ENCODE measurements at regions not wholly inside any gene's neighbourhood (a gene's known extent, or its start where the extent isn't known, plus 50 kb on each side); places are given as distances from the start of the nearest gene placed in this dataset.

DNA sequence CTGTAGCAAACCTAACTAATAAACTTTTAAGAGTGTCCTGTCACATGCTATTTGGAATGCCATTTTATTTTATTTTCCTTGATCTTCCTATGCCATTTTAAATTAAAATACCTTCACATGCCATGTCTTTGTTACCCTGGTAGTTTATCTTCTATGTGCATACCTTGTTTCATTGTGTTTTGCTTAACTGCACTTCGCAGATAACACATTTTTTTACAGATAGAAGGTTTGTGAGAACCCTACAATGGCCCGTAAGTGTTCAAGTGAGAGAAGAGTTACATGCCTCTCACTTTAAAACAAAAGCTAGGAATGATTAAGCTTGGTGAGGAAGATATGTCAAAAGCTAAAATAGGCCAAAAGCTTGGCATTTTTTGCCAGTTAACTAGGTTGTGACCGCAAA, 744.1 kb downstream of the STIM2 start:
- Histone ChIP-seq H3K9me3 (ENCODE audit: control insufficient read depth in 1 of 2, low read length in 2 of 2) (no peaks in the 10 kb centered on the region), H3K27ac (ENCODE audit: low read length) (no peak overlapping the region), H3K36me3 (ENCODE audit: control insufficient read depth in 1 of 2, insufficient read depth in 2 of 2, low read length in 2 of 2) (no peaks in the 10 kb centered on the region), H3K27me3 (ENCODE audit: low read depth, low read length) (no peaks in the 10 kb centered on the region), H3K4me1 (ENCODE audit: control insufficient read depth in 1 of 2, insufficient read depth in 2 of 2, low read length in 2 of 2) (no peaks in the 10 kb centered on the region), H3K4me3 (ENCODE audit: low read depth in 1 of 2, low read length in 2 of 2) (no peak overlapping the region)

DNA sequence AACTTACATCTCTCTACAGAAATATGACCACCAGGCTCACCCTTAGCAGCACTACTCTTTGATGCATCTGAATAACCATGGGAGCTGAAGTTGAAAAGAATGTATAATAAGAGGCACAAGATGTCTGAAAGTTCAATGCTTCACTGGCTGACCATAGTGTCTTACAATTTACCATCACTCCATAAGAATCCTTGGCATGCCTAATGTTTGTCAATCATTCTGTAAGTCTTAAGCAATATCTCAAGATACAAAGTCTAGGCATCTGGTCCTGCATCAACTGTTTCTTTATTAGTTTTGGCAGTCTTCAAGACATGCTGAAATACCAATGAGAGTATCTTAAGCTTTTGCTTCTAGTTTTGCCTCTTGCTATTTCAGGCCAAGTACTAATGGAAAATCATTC, 755.5 kb downstream of the STIM2 start:
- no peaks in the 10 kb centered on the region for H3K9me3 ChIP-seq (ENCODE audit: control insufficient read depth in 1 of 2, low read length in 2 of 2)
- H3K36me3 ChIP-seq (ENCODE audit: control insufficient read depth in 1 of 2, insufficient read depth in 2 of 2, low read length in 2 of 2), result no peaks in the 10 kb centered on the region
- H3K27ac ChIP-seq (ENCODE audit: low read length), result no peak overlapping the region
- no peak overlapping the region for H3K4me3 ChIP-seq (ENCODE audit: low read depth in 1 of 2, low read length in 2 of 2)
- H3K4me1 ChIP-seq (ENCODE audit: control insufficient read depth in 1 of 2, insufficient read depth in 2 of 2, low read length in 2 of 2), result no peaks in the 10 kb centered on the region
- H3K27me3 ChIP-seq (ENCODE audit: low read depth, low read length), result no peaks in the 10 kb centered on the region

DNA sequence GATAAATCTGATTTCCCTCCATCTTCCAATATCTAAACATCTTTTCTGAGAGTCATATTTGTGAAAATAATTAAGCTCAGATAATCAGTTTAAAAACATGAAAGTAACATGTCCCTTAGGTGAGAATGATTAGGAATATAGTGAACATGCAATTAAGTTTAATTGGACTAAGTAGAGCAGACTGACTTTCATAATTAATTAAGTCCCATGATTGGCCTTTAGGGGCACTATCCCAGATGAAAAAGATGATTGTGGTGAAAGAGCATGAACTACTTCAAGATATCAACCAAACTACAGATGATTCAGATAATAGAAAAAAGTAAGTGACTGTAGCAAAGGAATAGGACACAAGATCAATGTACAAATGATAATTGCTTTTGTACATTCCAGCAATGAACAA, 758.8 kb downstream of the STIM2 start:
- H3K27me3 ChIP-seq (ENCODE audit: low read depth, low read length), result no peaks in the 10 kb centered on the region
- no peak overlapping the region for H3K27ac ChIP-seq (ENCODE audit: low read length)
- no peak overlapping the region for H3K4me3 ChIP-seq (ENCODE audit: low read depth in 1 of 2, low read length in 2 of 2)
- H3K4me1 ChIP-seq (ENCODE audit: control insufficient read depth in 1 of 2, insufficient read depth in 2 of 2, low read length in 2 of 2), result no peaks in the 10 kb centered on the region
- H3K9me3 ChIP-seq (ENCODE audit: control insufficient read depth in 1 of 2, low read length in 2 of 2), result no peaks in the 10 kb centered on the region
- H3K36me3 ChIP-seq (ENCODE audit: control insufficient read depth in 1 of 2, insufficient read depth in 2 of 2, low read length in 2 of 2), result no peaks in the 10 kb centered on the region

DNA sequence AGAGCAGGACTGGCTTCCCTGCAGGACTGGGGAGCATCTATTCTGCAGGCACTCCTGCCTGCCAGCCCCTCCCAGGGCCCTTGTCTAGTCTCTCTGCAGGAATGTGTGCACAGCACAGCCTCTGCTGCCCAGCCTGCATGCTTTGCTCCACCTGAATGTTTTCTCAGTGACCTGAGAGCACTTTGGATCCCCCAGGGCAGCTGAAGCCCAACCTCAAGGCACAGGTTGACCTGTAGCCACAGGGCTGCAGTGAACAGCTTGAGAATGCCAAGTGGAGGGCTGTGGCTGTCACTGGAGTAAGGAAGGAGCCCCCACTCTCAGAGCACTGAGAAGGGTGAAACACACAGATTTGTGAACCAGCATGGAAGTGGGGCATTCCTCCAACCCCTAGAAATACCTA, 760.2 kb downstream of the STIM2 start:
- no peaks in the 10 kb centered on the region for H3K27me3 ChIP-seq (ENCODE audit: low read depth, low read length)
- no peaks in the 10 kb centered on the region for H3K36me3 ChIP-seq (ENCODE audit: control insufficient read depth in 1 of 2, insufficient read depth in 2 of 2, low read length in 2 of 2)

DNA sequence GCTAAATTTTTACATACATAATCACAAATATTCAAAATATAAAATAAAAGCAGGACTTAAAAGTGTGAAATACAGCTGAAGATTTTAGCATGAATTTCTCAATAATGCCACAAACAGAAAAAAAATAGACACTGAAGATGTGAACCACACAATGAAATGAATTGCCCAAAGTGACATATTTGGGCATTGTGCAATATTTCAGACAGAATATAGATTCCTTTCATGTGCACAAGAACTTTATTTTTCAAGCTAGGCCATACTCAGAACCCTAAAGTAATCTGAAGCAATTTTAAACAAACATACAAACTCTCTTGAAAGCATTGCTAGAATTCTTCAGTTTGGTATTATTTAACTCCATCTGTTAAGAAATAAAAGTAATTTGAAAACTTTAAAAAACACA, 764.1 kb downstream of the STIM2 start:
- no peak overlapping the region for H3K4me3 ChIP-seq (ENCODE audit: low read depth in 1 of 2, low read length in 2 of 2)
- no peak overlapping the region for H3K27ac ChIP-seq (ENCODE audit: low read length)
- H3K36me3 ChIP-seq (ENCODE audit: control insufficient read depth in 1 of 2, insufficient read depth in 2 of 2, low read length in 2 of 2), result no peaks in the 10 kb centered on the region

More for the DNA sequence above, 760.2 kb downstream of the STIM2 start:
- Histone ChIP-seq H3K4me1 (ENCODE audit: control insufficient read depth in 1 of 2, insufficient read depth in 2 of 2, low read length in 2 of 2) (no peaks in the 10 kb centered on the region), H3K4me3 (ENCODE audit: low read depth in 1 of 2, low read length in 2 of 2) (no peak overlapping the region), H3K27ac (ENCODE audit: low read length) (no peak overlapping the region), H3K9me3 (ENCODE audit: control insufficient read depth in 1 of 2, low read length in 2 of 2) (no peaks in the 10 kb centered on the region)

DNA sequence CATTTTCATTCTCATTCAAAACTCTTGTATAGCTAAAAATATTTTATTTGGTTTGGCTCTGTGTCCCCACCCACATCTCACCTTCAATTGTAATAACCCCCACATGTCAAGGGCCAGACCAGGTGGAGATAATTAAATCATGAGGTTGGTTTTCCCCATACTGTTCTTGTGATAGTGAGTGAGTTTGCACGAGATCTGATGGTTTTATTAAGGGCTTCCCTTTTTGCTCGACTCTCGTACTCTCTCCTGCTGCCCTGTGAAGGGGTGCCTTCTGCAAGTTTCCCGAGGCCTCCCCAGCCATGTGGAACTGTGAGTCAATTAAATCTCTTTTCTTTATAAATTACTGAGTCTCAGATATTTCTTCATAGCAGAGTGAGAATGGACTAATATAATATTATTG, 768.0 kb downstream of the STIM2 start:
- no peak overlapping the region for H3K27ac ChIP-seq (ENCODE audit: low read length)
- no peaks in the 10 kb centered on the region for H3K36me3 ChIP-seq (ENCODE audit: control insufficient read depth in 1 of 2, insufficient read depth in 2 of 2, low read length in 2 of 2)
- no peaks in the 10 kb centered on the region for H3K9me3 ChIP-seq (ENCODE audit: control insufficient read depth in 1 of 2, low read length in 2 of 2)
- no peaks in the 10 kb centered on the region for H3K4me1 ChIP-seq (ENCODE audit: control insufficient read depth in 1 of 2, insufficient read depth in 2 of 2, low read length in 2 of 2)
- no peaks in the 10 kb centered on the region for H3K27me3 ChIP-seq (ENCODE audit: low read depth, low read length)
- H3K4me3 ChIP-seq (ENCODE audit: low read depth in 1 of 2, low read length in 2 of 2), result no peak overlapping the region

More for the DNA sequence above, 764.1 kb downstream of the STIM2 start:
- Histone ChIP-seq H3K4me1 (ENCODE audit: control insufficient read depth in 1 of 2, insufficient read depth in 2 of 2, low read length in 2 of 2) (no peaks in the 10 kb centered on the region), H3K9me3 (ENCODE audit: control insufficient read depth in 1 of 2, low read length in 2 of 2) (no peaks in the 10 kb centered on the region), H3K27me3 (ENCODE audit: low read depth, low read length) (no peaks in the 10 kb centered on the region)

DNA sequence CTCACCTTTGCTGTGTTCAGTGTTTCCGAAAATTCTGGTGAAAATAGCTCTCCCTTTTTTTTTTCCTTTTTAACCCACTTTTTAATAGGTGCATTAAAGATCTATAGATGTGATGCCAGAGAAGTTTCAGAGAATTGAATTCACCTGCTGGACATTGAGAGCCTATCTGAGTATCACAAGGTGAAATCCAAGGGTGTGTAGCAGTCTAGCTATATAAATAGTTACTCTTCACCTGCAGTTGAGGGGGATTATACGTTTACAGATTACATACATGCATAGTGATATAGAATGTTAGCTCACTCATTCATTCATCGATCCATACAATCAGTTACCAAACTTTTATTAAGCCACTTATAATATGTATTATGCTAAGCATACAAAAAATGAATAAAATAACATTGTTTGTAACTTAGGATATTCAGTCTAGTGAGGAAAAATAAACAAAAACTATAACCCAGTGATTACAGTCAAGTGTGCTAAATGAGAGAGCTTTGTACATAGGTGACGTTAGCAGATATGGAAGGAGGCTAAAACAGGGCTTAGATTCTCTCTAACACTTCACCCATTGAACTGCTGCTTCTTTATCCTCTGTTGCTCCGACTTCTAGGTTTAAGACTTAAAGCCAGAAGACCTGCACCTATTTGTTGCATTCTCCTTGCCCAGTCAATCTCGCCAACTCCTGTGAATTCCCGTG, 769.0 kb downstream of the STIM2 start:
- no peak overlapping the region for H3K4me3 ChIP-seq (ENCODE audit: low read depth in 1 of 2, low read length in 2 of 2)
- no peaks in the 10 kb centered on the region for H3K9me3 ChIP-seq (ENCODE audit: control insufficient read depth in 1 of 2, low read length in 2 of 2)
- no peaks in the 10 kb centered on the region for H3K27me3 ChIP-seq (ENCODE audit: low read depth, low read length)
- H3K27ac ChIP-seq (ENCODE audit: low read length), result no peak overlapping the region
- no peaks in the 10 kb centered on the region for H3K4me1 ChIP-seq (ENCODE audit: control insufficient read depth in 1 of 2, insufficient read depth in 2 of 2, low read length in 2 of 2)
- H3K36me3 ChIP-seq (ENCODE audit: control insufficient read depth in 1 of 2, insufficient read depth in 2 of 2, low read length in 2 of 2), result no peaks in the 10 kb centered on the region

DNA sequence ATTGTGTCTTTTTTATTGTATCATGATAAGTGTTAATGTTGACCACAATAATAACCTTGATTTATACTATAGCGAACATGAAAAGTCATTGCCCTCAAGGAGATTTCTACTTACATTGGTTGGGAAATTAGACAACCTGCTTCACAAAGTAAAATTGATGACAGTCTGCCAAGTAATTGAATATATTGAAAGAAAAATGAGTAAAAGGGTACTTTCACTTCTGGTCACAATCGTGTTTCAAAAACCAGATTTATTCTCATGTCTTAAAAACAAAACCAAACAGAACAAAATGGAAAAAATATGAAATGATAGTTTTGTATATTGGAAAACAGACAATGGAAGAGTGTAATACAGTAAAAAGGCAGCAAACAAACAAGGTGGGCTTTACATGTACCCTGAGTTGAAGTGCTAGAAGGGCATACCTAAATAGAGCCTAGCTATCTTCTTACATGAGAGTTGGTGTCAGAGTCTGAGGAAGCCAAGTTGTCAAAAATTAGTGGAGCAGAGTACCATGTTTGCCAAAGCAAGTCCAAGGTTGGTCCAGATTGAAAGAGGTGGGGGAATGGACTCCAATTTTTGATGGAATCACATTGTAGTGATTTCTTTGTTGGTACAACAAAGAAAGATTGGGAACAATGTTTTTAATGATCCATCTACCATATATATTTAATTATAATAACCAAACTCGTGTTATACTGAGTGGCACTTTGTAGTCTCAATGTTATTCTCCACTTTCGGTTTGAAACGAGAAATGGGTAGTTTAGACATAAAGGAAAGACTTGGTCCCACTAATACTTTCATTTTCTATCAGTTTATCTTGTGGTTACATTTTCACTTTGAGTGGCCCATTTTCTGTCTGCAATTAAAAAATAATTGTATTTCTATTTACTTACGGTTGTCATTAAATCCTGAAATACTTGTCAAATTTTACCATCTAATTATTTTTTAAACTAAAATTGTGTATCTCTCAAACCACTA, 775.6 kb downstream of the STIM2 start:
- H3K4me3 ChIP-seq (ENCODE audit: low read depth in 1 of 2, low read length in 2 of 2), result no peak overlapping the region
- H3K27ac ChIP-seq (ENCODE audit: low read length), result no peak overlapping the region
- H3K9me3 ChIP-seq (ENCODE audit: control insufficient read depth in 1 of 2, low read length in 2 of 2), result no peaks in the 10 kb centered on the region
- no peaks in the 10 kb centered on the region for H3K27me3 ChIP-seq (ENCODE audit: low read depth, low read length)
- H3K4me1 ChIP-seq (ENCODE audit: control insufficient read depth in 1 of 2, insufficient read depth in 2 of 2, low read length in 2 of 2), result no peaks in the 10 kb centered on the region
- no peaks in the 10 kb centered on the region for H3K36me3 ChIP-seq (ENCODE audit: control insufficient read depth in 1 of 2, insufficient read depth in 2 of 2, low read length in 2 of 2)

DNA sequence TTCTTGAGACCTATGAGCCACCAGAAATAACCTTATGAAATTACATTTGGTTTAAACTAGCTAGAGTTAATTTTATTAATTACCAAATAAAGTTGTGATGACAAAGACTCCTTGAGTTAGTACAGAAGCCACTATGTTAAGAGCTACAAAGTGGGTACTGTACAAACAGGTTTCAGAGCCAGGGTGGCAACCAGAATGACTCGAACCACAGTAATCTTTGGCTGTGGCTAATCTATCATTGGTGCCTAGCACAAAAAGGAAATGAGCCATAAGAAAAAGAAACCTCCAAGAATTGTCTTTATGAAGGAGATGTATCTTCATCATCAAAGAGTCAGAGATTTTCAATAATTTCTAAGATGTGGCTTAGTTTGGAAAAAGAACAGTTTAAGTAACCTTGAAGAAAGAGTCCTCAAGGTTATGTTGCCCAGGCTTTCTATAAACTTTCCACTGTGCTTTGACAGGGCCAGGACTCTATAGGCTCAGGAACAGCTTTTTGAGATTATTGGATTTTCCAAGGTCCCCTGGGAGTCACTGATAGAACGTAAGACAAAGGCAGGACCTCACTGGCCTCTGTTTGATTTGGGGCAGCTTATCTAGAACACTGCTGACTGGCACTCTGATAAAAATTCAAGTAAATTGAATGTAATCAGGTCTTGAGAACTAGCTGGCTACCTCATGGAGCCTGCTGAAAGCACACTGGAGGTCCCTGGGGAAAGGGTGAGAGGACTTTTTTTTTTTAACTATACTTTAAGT, 777.7 kb downstream of the STIM2 start:
- Histone ChIP-seq H3K4me3 (ENCODE audit: low read depth in 1 of 2, low read length in 2 of 2) (no peak overlapping the region), H3K27ac (ENCODE audit: low read length) (no peak overlapping the region), H3K4me1 (ENCODE audit: control insufficient read depth in 1 of 2, insufficient read depth in 2 of 2, low read length in 2 of 2) (no peaks in the 10 kb centered on the region), H3K36me3 (ENCODE audit: control insufficient read depth in 1 of 2, insufficient read depth in 2 of 2, low read length in 2 of 2) (no peaks in the 10 kb centered on the region), H3K27me3 (ENCODE audit: low read depth, low read length) (no peaks in the 10 kb centered on the region), H3K9me3 (ENCODE audit: control insufficient read depth in 1 of 2, low read length in 2 of 2) (no peaks in the 10 kb centered on the region)

DNA sequence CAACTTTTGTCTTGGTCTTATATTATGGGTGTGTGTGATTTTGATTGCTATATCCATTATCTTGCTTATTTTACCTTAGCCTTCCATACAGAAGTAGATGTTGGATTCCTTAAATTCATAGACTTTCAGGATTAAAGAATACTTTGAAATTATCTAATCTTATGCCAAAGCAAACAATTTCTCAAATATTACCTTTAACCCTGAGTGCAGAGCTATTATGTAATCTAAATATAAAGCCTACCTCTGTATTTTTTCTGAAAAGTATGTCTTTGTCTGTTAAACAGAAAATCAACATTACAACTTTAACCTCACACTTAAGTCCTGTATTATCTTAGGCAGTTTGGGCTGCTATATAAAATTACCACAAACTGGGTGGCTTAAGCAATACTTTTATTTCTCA, 782.5 kb downstream of the STIM2 start:
- no peaks in the 10 kb centered on the region for H3K27me3 ChIP-seq (ENCODE audit: low read depth, low read length)
- H3K9me3 ChIP-seq (ENCODE audit: control insufficient read depth in 1 of 2, low read length in 2 of 2), result no peaks in the 10 kb centered on the region
- H3K36me3 ChIP-seq (ENCODE audit: control insufficient read depth in 1 of 2, insufficient read depth in 2 of 2, low read length in 2 of 2), result no peaks in the 10 kb centered on the region
- no peaks in the 10 kb centered on the region for H3K4me1 ChIP-seq (ENCODE audit: control insufficient read depth in 1 of 2, insufficient read depth in 2 of 2, low read length in 2 of 2)
- H3K27ac ChIP-seq (ENCODE audit: low read length), result no peak overlapping the region
- H3K4me3 ChIP-seq (ENCODE audit: low read depth in 1 of 2, low read length in 2 of 2), result no peak overlapping the region

DNA sequence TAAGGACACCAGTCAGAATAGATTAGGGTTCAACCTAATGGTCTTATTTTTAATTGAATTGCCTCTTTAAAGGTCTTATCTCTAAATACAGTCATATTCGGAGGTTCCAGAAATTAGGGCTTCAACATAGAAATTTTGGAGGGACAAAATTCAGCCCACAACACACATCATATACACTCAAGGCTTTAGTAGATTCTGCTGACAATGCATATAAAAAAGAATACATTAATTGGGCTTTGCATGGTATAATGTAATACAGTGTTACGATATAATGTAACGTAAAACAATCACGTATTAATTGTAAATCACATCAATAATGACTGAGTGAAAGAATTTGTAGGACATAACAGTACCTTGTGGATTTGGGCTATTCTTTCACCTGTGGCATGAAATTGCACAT, 787.8 kb downstream of the STIM2 start:
- Histone ChIP-seq H3K36me3 (ENCODE audit: control insufficient read depth in 1 of 2, insufficient read depth in 2 of 2, low read length in 2 of 2) (no peaks in the 10 kb centered on the region), H3K9me3 (ENCODE audit: control insufficient read depth in 1 of 2, low read length in 2 of 2) (no peaks in the 10 kb centered on the region), H3K27me3 (ENCODE audit: low read depth, low read length) (no peaks in the 10 kb centered on the region)

More for the DNA sequence above, 787.8 kb downstream of the STIM2 start:
- Histone ChIP-seq H3K27ac (ENCODE audit: low read length) (no peak overlapping the region), H3K4me3 (ENCODE audit: low read depth in 1 of 2, low read length in 2 of 2) (no peak overlapping the region), H3K4me1 (ENCODE audit: control insufficient read depth in 1 of 2, insufficient read depth in 2 of 2, low read length in 2 of 2) (no peaks in the 10 kb centered on the region)
